Epithelial cell of prostate (primary cell): ENCODE measurements at regions not wholly inside any gene's neighbourhood (a gene's known extent, or its start where the extent isn't known, plus 50 kb on each side); places are given as distances from the start of the nearest gene placed in this dataset.

ENCODE experiments used
- DNase-seq: peaks from one replicate; pipeline ENCODE4 v3.0.0-alpha.2; 2011; ENCODE audit warnings: low read depth, low spot score
- H3K27ac ChIP-seq: fragments of 450-650 bp; 2 replicates; pipeline ENCODE4 v1.5.1; 2017; ENCODE audit warnings: mild to moderate bottlenecking

- no peak for DNase-seq
- no peak overlapping the region for H3K27ac ChIP-seq
Observed at GRCh38 chr1:58316141-58316540, 230.4 kb downstream of the OMA1 start.

DNA sequence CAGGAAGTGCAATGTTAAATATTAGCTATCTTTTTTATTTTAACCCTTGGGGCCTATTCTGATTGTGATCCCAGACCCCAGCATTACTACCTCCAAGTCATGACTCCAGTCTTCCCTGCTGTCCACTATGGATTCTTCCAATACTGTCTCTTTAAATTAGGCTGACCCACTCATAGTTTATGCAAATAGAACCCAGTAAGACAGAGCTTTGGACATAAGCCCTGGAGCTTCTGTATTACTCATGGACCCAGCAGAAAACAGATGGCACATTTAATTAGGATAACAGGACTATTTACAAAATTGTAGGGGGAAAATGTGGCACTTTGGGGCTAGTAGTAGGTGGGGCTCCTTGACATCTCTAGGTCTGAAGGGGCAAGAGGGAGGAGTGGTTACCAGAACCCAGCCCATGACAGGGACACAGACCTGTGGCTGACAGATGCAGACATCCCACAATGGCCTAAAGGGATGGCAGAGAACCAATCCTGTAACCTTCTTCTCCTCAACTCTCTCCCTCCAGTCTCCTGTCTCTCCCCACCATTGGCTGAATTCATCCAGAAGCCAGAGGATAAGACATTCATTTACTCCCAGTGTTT is 233.5 kb downstream of the OMA1 start:
- no peak overlapping the region for H3K27ac ChIP-seq
- DNase-seq, result no peak

DNA sequence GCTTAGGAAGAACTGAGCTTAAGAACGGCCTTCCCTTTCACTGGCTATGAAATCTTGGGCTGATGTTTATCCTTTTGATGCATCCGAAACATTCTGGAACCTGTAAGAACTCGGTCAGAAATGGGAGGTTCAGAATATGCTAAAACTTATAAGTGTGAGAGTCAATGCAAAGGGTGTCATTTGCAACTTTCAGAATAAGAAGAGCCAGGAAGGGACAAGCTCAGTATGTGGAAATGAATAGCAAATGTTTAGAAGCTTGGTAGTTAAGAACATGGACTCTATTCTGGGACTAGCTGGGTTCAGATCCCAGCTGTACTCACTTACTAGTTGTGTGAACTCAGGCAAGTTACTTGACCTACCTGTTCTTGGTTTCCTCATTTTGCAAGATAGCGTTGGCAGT is 234.1 kb downstream of the OMA1 start:
- no peak for DNase-seq
- no peak overlapping the region for H3K27ac ChIP-seq

GRCh38 chr1:58310881-58311280 is 235.6 kb downstream of the OMA1 start:
- DNase-seq, result no peak
- no peak overlapping the region for H3K27ac ChIP-seq

DNA sequence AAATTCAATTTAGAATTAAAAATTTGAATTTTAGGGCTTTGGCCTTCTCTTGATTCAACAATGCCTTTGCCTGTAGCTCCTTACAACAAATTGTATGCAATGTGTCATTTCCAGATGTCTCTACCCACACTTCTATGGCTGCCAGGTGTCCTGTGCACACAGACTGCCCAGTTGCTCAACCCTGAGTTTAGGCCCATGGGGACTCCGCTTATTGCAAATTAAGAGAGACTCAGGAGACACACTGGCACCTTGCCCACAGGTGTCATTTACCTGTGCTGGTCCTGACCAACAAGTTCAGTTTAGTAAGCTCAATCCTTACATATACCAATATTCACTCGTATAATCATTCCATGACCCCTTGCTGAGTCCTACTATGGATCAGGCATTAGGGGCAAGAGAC is 236.1 kb downstream of the OMA1 start:
- no peak for DNase-seq
- no peak overlapping the region for H3K27ac ChIP-seq

DNA sequence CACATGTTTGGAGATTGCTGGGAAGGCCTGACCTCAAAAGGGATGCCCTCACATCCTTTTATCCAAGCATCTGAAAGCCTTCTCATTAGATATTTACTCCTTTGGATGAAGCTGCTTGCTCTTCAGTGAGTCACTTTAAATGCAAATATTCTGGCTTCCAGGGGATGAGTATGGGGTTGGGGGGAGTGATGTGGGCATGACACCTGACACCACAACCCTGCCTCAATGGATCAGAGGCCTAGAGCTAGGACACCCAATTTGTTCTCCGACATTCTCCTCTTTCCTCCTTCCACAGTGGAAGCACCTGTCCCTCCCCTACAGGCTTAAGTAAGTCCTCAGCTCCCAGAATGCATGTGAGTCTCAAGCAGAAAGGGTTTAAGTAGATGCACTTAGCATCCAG is 238.3 kb downstream of the OMA1 start:
- no peak overlapping the region for H3K27ac ChIP-seq
- no peak for DNase-seq

DNA sequence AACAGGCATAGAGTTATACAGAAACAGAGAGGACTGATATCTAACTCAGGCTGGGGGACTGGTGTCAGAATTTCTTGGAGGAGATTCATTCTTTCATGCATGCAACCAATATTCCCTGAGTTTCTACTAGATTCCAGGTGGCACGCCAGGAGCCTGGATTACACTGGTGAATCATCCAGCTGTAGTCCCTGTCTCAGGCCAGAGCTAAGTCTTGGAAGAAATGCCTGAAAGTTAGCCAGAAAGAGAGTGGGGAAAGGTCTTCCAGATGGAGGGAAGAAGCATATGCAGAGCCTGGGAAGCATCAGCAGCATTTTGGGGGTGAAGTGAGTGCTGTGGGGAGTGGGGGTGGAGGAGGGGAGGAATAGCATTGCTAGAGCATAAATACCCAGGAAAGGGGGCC is 239.1 kb downstream of the OMA1 start:
- DNase-seq, result no peak
- H3K27ac ChIP-seq, result no peak overlapping the region

DNA sequence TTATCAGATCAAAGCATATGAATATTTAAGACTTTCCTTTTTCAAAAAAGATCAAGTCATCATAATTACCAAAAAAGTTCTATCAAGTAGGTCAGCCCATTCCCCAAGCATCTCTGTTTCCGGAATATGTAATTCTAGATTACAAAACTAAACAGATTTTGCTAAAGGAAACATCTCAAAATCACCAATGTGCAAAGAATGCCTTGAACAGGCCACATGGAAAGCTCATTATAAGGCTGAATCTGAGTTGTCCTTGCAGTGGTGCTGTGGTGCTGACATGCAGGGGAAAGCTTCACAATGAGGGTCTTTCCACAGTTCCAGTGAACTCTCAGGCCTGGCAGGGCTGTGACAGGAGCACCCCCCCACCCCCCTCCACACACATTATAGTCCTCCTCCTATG is 240.9 kb downstream of the OMA1 start:
- H3K27ac ChIP-seq, result no peak overlapping the region
- DNase-seq, result no peak

DNA sequence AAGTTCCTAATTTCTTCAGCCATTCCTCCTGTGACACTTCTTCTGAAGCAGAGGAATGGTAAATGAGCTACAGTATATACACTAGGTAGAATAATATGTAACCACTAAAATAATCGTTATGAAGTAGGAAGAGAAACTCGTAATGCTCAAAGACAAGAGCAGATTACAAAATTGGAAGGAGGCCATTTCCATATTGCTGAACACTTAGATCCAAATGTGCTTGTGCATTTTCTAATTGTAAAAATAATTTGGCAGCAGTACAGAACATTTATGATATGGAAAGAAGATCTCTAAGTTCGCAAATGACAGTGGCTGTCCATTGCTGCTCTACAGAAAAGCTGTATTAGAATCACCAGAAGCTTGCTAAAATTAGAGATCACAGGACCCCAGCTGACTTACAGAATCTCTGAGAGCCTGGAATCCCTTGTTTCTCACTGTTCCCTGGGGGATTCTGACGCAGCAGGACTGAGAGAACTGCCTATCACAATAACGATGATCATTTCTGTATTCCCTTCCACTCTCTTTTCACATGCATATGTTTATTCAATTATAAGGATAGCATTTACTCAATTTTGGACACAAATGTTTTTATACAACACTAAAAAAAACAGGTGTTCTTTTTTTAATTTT is 242.1 kb downstream of the OMA1 start:
- no peak overlapping the region for H3K27ac ChIP-seq
- DNase-seq, result no peak

GRCh38 chr1:58303841-58304240 is 242.7 kb downstream of the OMA1 start:
- DNase-seq, result no peak

DNA sequence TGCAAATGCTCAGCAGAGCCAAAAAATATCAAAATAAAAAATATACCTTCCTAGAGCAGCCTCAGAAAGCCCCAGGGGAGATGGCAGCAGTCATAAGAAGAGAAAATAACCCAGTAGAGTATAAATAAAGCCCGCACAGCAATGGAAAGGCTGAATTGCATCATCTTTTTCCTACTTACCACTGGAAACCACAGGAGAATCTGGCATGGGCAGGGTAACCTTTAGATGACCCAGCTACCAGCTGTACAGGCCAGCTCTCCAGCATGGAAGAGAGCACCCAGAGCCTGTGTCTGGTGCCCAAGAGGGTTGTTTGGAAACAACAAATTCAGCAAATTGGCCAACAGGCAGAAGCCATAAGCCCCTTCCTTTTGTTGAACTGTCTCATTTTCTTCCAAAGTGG is 253.1 kb downstream of the OMA1 start:
- H3K27ac ChIP-seq, result no peak overlapping the region

More at GRCh38 chr1:58303841-58304240, 242.7 kb downstream of the OMA1 start:
- H3K27ac ChIP-seq, result no peak overlapping the region

GRCh38 chr1:58290685-58291372 is 255.7 kb downstream of the OMA1 start:
- no peak for DNase-seq
- H3K27ac ChIP-seq, result no peak overlapping the region

More for the DNA sequence above, 253.1 kb downstream of the OMA1 start:
- DNase-seq, result no peak

GRCh38 chr1:58288624-58289142 is 257.8 kb downstream of the OMA1 start:
- H3K27ac ChIP-seq, result no peak overlapping the region
- DNase-seq, result no peak

GRCh38 chr1:58287894-58288623 is 258.5 kb downstream of the OMA1 start:
- no peak for DNase-seq
- no peak overlapping the region for H3K27ac ChIP-seq

DNA sequence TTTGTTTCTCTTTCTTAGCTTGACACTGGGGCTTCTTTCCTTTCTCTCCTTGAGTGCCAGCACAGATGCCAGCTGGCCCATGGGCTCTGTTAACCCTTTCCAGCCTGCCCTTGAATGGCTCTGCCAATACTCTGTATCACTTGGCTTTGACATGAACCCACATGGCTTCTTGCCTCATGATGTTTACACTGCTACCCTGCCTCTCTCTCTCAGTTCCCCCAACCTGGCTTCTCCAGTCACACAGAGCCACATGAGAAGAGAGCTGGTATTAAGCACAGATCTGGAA is 262.4 kb downstream of the OMA1 start:
- H3K27ac ChIP-seq, result no peak overlapping the region
- DNase-seq, result no peak

DNA sequence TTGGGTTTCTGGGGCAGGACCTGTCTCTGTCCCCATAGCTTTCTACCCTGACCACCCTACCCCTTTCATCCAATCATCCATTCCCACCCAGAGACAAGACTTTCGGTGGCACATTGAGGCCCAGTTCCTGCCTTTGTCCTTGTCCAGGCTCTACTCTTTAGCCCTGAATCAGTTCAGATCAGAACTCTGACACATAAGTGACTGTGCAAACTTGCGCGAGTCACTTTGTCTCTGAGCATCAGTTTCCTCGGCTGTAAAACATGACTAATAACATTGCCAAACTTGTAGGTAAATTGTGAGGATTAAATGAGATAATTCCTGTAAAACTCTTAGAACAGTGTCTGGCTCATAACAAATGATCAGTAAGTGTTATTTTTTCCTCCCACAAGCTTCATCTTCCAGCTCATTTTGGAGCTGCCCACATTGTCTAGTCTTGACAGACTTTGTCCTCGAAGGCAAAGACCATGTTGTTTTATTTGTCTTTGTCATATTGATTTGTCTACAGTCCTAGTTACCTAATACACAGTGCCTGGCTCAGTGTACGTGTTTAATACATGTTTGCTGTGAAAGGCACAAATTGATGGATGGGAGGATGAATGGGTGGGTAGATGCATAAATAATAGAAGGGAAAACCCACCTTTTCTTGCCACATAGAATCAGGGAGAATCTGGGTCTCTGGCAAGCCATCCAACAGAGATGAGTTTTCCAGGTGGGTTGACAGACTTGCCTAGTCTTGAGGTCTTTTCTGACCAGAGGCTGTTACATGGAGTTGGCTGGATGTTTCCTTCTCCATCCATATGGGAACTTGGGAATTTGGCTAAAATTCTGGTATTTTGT is 262.9 kb downstream of the OMA1 start:
- DNase-seq, result no peak
- H3K27ac ChIP-seq, result no peak overlapping the region

GRCh38 chr1:58282623-58283387 is 263.7 kb downstream of the OMA1 start:
- no peak overlapping the region for H3K27ac ChIP-seq
- DNase-seq, result no peak

DNA sequence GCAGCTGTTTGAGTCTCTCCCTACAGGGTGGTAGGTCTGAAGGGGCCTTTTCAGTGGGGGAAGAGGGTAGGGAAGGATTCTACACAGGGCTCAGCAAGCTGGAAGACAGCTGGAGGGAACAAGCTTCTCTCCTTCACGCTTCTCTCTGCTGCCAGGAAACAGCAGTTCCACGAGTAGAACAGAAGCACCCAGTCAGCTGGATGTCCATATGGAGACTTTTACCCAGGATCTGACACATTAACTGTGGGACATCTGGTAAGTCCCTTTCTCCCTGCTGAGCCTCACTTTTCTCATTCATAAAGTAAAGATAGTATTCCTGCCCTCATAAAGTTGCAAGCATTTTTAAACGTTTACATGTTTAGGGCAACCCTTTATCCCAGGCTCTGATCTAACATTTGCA is 280.3 kb downstream of the OMA1 start:
- H3K27ac ChIP-seq, result no peak overlapping the region
- DNase-seq, result no peak

DNA sequence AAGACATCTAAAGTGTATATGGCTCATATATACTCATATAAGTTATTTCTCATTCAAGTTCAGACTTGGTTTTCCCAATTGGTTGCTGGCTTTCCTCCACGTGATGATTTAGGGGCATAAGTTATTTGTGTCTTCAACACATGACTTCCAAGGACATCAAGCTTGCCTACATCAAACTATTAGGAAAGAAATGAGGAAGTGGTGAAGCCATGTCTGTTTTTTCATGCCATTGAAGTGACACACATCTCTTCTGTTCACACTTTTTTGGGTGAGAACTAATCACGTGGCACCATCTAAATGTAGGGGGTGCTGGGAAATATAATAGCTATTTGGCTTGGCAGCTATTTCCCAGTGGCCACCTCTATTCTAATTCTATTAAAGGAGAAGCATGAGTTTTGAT is 282.1 kb downstream of the OMA1 start:
- DNase-seq, result no peak
- no peak overlapping the region for H3K27ac ChIP-seq

- no peak for DNase-seq
Observed at GRCh38 chr1:58262702-58263101, 283.8 kb downstream of the OMA1 start.

More at GRCh38 chr1:58262702-58263101, 283.8 kb downstream of the OMA1 start:
- no peak overlapping the region for H3K27ac ChIP-seq
